Upper lobe of right lung (tissue), 1 donor: ENCODE measurements at regions not wholly inside any gene's neighbourhood (a gene's known extent, or its start where the extent isn't known, plus 50 kb on each side); places are given as distances from the start of the nearest gene placed in this dataset.

ENCODE experiments used
- ATAC-seq: fragments of 200-7000 bp; cut with Tn5 transposase; one replicate; pipeline ENCODE4 v1.9.1; 2020; ENCODE audit warnings: mild to moderate bottlenecking, moderate library complexity
- DNase-seq: peaks from one replicate; pipeline ENCODE4 v3.0.0-alpha.2; 2020
- H3K27ac ChIP-seq: fragments of 200-600 bp; one replicate; pipeline ENCODE4 v1.8.0; 2022
- H3K27me3 ChIP-seq: fragments of 200-600 bp; one replicate; pipeline ENCODE4 v1.8.0; 2022; ENCODE audit warnings: mild to moderate bottlenecking
- H3K36me3 ChIP-seq: fragments of 200-600 bp; one replicate; pipeline ENCODE4 v1.8.0; 2022
- H3K4me1 ChIP-seq: fragments of 200-600 bp; one replicate; pipeline ENCODE4 v1.8.0; 2022
- H3K4me3 ChIP-seq: fragments of 200-600 bp; one replicate; pipeline ENCODE4 v1.8.0; 2022; ENCODE audit warnings: mild to moderate bottlenecking
- H3K9me3 ChIP-seq: fragments of 200-600 bp; one replicate; pipeline ENCODE4 v1.8.0; 2022
- CTCF ChIP-seq: fragments of 200-600 bp; IDR thresholded peaks from one replicate; pipeline ENCODE4 v1.8.0; 2022; ENCODE audit warnings: antibody characterized with exemption
- intact Hi-C: fragments of 100-400 bp; cut with DNase I; formaldehyde crosslinking; loops from one replicate; pipeline ENCODE4 v1.11.0; 2022
- donor health status: DM: no; HTN: yes; CAD: no; lungs with severe emphysema.

- DNase-seq (no peak), ATAC-seq (no peak)
- TF ChIP-seq CTCF: no peak
- H3K27ac ChIP-seq: no peak overlapping the region
- H3K9me3 ChIP-seq: no peaks in the 10 kb centered on the region
- no peaks in the 10 kb centered on the region for H3K4me1 ChIP-seq
- no peaks in the 10 kb centered on the region for H3K27me3 ChIP-seq
- intact Hi-C loops: no loop called here
- H3K4me3 ChIP-seq: no peak overlapping the region
- H3K36me3 ChIP-seq: no peaks in the 10 kb centered on the region
These were observed 514.9 kb upstream of the LCORL start for GRCh38 chr4:18536428-18536827.

GRCh38 chr4:18535948-18536347 lies 514.4 kb upstream of the LCORL start:
- TF ChIP-seq CTCF: no peak
- intact Hi-C loops: no loop called here
- Histone ChIP-seq H3K27ac (no peak overlapping the region), H3K27me3 (no peaks in the 10 kb centered on the region), H3K36me3 (no peaks in the 10 kb centered on the region), H3K4me1 (no peaks in the 10 kb centered on the region), H3K4me3 (no peak overlapping the region), H3K9me3 (no peaks in the 10 kb centered on the region)
- no peak for DNase-seq
- no peak for ATAC-seq

- Histone ChIP-seq H3K4me1 (no peaks in the 10 kb centered on the region), H3K36me3 (no peaks in the 10 kb centered on the region), H3K4me3 (no peak overlapping the region), H3K27me3 (no peaks in the 10 kb centered on the region), H3K27ac (no peak overlapping the region), H3K9me3 (no peaks in the 10 kb centered on the region)
- DNase-seq: no peak
- TF ChIP-seq CTCF: no peak
- intact Hi-C loops: no loop called here
- ATAC-seq: no peak
These were observed 511.8 kb upstream of the LCORL start for GRCh38 chr4:18533262-18533775.

GRCh38 chr4:18531731-18532130 lies 510.2 kb upstream of the LCORL start:
- no peaks in the 10 kb centered on the region for H3K36me3 ChIP-seq
- no peak overlapping the region for H3K27ac ChIP-seq
- no peak for TF ChIP-seq CTCF
- no peaks in the 10 kb centered on the region for H3K4me1 ChIP-seq
- no peak overlapping the region for H3K4me3 ChIP-seq
- no peak for ATAC-seq
- intact Hi-C loops: no loop called here
- H3K9me3 ChIP-seq: no peaks in the 10 kb centered on the region
- H3K27me3 ChIP-seq: no peaks in the 10 kb centered on the region
- DNase-seq: no peak

- no peaks in the 10 kb centered on the region for H3K36me3 ChIP-seq
- TF ChIP-seq CTCF: no peak
- no peak for ATAC-seq
- intact Hi-C loops: no loop called here
- no peaks in the 10 kb centered on the region for H3K9me3 ChIP-seq
- no peaks in the 10 kb centered on the region for H3K4me1 ChIP-seq
- no peak overlapping the region for H3K27ac ChIP-seq
- H3K27me3 ChIP-seq: no peaks in the 10 kb centered on the region
- H3K4me3 ChIP-seq: no peak overlapping the region
- no peak for DNase-seq
These were observed 507.9 kb upstream of the LCORL start for GRCh38 chr4:18529482-18529881.

GRCh38 chr4:18524667-18525066 lies 503.1 kb upstream of the LCORL start:
- no peak for TF ChIP-seq CTCF
- no peak overlapping the region for H3K27ac ChIP-seq
- no peaks in the 10 kb centered on the region for H3K36me3 ChIP-seq
- no peak for DNase-seq
- no peak for ATAC-seq
- no peak overlapping the region for H3K4me3 ChIP-seq
- intact Hi-C loops: no loop called here
- no peaks in the 10 kb centered on the region for H3K27me3 ChIP-seq
- H3K9me3 ChIP-seq: no peaks in the 10 kb centered on the region
- no peaks in the 10 kb centered on the region for H3K4me1 ChIP-seq
